Skeletal muscle satellite cell (primary cell): ENCODE measurements at regions not wholly inside any gene's neighbourhood (a gene's known extent, or its start where the extent isn't known, plus 50 kb on each side); places are given as distances from the start of the nearest gene placed in this dataset.

Experiments used
- H3K27me3 ChIP-seq: 2 replicates; pipeline ENCODE4 v1.7.0; 2013; ENCODE audit warnings: low read length; ENCODE audit not compliant: control insufficient read depth, insufficient read depth
- H3K36me3 ChIP-seq: 2 replicates; pipeline ENCODE4 v1.7.0; 2013; ENCODE audit warnings: mild to moderate bottlenecking, control low read depth, low read length; ENCODE audit not compliant: insufficient read depth
- H3K4me1 ChIP-seq: 2 replicates; pipeline ENCODE4 v1.7.0; 2013; ENCODE audit warnings: low read length; ENCODE audit not compliant: control insufficient read depth, insufficient read depth
- H3K4me2 ChIP-seq: 2 replicates; pipeline ENCODE4 v1.7.0; 2013; ENCODE audit warnings: mild to moderate bottlenecking, low read length
- H3K4me3 ChIP-seq: 2 replicates; pipeline ENCODE4 v1.7.0; 2013; ENCODE audit warnings: low read length
- H3K9ac ChIP-seq: 2 replicates; pipeline ENCODE4 v1.7.0; 2013; ENCODE audit warnings: mild to moderate bottlenecking, low read depth, low read length, moderate library complexity
- H3K9me3 ChIP-seq: replicated peaks from 2 replicates; pipeline ENCODE4 v1.7.0; 2013; ENCODE audit warnings: mild to moderate bottlenecking, control low read depth, low read length

DNA sequence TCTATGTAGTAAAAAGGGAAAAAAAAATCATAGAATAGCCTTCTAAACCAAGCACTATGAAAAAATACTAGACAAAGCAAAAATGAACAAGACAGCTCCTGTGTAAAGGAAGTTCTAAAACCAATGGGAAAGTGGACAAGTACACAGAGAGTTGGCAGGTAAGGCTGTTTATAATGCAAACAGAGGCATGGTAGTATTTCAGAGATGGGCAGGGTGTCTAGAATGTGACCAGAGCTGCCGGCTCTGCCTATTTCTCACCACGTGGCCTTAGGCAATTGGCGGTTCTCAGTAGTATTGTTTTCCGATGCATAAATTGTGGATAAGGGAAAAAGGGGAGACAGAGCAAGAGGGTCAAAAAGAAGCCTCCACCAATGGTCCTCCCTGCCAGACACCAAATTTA, 173.6 kb downstream of the ANKRD30B start:
- Histone ChIP-seq H3K4me2 (no peak overlapping the region), H3K4me1 (peaks cover 9% of the 10 kb centered on the region), H3K9ac (no peak overlapping the region), H3K27me3 (no peaks in the 10 kb centered on the region), H3K36me3 (no peaks in the 10 kb centered on the region), H3K4me3 (no peak overlapping the region), H3K9me3 (no peaks in the 10 kb centered on the region)

DNA sequence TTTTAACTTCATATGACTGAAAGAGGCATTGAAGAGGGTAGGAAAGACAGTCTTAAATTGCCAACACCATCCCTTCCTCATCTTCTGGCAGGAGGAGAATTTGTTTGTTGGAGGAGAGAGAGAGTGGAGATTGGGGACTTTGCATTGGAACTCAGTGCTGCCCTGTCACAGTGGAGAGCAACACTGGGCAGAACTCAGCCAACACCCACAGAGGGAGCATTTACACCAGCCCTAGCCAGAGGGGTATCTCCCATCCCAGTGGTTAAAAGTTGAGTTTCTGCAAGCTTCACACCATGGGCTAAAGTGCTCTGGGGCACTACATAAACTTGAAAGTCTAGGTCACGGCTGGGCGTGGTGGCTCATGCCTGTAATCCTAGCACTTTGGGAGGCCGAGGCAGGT, 174.1 kb downstream of the ANKRD30B start:
- Histone ChIP-seq H3K4me3 (no peak overlapping the region), H3K4me1 (peaks cover 9% of the 10 kb centered on the region), H3K9ac (no peak overlapping the region), H3K27me3 (no peaks in the 10 kb centered on the region), H3K36me3 (no peaks in the 10 kb centered on the region), H3K4me2 (no peak overlapping the region), H3K9me3 (no peaks in the 10 kb centered on the region)

DNA sequence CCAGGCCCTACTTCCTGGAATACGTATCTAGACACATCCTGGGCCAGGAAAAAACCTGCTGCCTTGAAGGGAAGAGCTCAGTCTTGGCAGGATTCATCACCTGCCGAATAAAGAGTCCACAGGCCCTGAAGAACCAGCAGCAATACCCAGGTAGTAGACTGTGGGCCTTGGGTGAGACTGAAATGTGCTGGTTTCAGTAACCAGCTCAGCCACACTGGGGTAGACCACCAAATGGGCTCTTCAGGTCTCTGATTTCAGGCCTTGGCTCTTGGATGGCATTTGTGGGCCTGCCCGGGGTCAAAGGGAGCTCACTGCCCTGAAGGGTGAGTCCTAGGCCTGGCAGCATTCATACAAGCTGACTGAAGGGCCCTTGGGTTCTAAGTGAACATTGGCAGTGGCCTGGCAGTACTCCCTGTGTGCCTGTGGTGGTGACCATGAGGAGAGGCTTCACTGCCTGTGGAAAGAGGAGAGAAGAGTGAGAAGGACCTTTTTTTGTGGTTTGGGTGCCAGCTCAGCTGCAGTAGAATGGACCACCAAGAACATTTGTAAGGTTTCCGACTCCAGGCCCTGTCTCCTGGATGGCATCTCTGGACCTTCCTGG, 175.1 kb downstream of the ANKRD30B start:
- Histone ChIP-seq H3K9me3 (no peaks in the 10 kb centered on the region), H3K4me2 (no peak overlapping the region), H3K27me3 (no peaks in the 10 kb centered on the region), H3K36me3 (no peaks in the 10 kb centered on the region), H3K9ac (no peak overlapping the region), H3K4me3 (no peak overlapping the region), H3K4me1 (peaks cover 9% of the 10 kb centered on the region)

DNA sequence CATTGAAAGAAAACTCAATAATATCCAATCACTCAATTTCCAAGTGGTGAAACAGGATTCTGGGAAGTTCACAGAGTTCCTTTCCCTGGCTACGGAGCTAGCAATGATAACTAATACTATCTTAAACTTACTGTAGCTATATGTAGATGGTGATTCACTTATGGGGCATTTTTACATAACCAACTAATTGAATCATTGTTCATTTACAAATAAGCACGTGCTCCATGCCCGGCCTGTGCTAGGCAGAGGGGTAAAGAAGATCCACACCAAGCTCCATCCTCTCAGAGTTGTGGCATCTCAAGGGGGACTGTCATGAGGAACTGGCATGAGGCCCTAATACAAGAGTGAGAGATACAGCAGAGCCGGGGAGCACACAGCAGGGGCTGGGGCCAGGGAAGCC, 176.3 kb downstream of the ANKRD30B start:
- no peak overlapping the region for H3K4me2 ChIP-seq
- H3K4me3 ChIP-seq, result no peak overlapping the region
- no peaks in the 10 kb centered on the region for H3K9me3 ChIP-seq
- H3K27me3 ChIP-seq, result no peaks in the 10 kb centered on the region
- H3K36me3 ChIP-seq, result no peaks in the 10 kb centered on the region
- H3K4me1 ChIP-seq, result peaks cover 9% of the 10 kb centered on the region
- no peak overlapping the region for H3K9ac ChIP-seq

DNA sequence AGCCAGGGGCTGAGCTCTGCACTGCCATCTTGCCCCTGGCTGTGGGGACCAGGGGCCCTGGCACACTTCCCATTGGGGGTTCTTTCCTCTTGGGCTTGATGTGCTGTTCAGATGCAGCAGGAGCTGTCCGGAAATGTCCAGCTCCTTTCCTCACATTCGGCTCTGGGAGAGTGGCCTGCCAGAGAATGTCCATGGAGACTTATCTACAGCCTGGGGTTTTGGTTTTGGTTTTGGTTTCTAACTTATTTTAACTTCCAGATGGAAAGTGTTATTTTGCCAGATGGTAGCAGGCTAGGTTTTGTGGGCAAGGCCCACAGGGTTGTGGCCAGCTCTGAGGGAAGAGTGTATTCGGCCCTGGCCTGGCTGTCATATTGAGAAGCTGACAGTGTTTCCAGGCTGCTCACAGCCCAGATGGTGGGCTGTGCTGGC, 177.3 kb downstream of the ANKRD30B start:
- H3K9me3 ChIP-seq, result no peaks in the 10 kb centered on the region
- no peak overlapping the region for H3K9ac ChIP-seq

DNA sequence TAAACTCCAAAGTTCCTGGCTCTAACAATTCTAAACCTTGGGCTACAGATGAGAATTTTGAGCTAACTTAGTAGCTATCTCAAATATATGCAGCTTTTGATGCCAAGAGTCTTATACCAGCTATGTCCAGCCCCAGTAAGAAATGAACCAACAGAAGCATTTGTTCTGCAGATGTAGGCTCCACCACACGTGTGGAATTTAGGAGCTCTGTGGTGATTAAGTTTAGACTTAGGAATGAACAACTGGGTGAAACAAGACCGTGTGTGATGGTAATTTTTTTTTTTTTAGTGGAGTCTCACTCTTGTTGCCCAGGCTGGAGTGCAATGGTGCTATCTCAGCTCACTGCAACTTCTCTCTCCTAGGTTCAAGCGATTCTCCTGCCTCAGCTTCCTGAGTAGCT, 179.7 kb downstream of the ANKRD30B start:
- Histone ChIP-seq H3K9ac (no peak overlapping the region), H3K4me1 (peaks cover 9% of the 10 kb centered on the region), H3K4me2 (no peak overlapping the region), H3K9me3 (no peaks in the 10 kb centered on the region), H3K27me3 (no peaks in the 10 kb centered on the region), H3K36me3 (no peaks in the 10 kb centered on the region), H3K4me3 (no peak overlapping the region)

More for the DNA sequence above, 177.3 kb downstream of the ANKRD30B start:
- H3K27me3 ChIP-seq, result no peaks in the 10 kb centered on the region
- no peak overlapping the region for H3K4me3 ChIP-seq
- H3K36me3 ChIP-seq, result no peaks in the 10 kb centered on the region
- peaks cover 9% of the 10 kb centered on the region for H3K4me1 ChIP-seq
- H3K4me2 ChIP-seq, result no peak overlapping the region

DNA sequence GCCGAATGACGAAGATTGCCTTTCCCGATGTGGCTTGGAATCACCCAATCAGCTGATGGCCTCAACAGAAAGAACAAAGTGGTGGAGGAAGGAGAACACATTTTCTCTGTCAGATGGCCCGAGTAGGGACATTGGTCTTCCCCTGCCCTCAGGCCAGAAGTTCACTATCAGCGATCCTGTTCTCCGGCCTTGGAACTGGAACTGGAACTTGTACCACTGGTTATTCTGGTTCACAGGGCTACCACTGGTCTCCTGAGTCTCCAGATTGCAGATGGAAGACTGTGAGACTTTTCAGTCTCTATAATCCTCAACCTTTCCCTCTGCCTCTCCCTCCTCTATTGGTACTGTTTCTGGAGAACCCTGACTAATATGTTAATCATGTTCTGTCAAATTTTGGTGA, 180.4 kb downstream of the ANKRD30B start:
- no peak overlapping the region for H3K9ac ChIP-seq
- H3K27me3 ChIP-seq, result no peaks in the 10 kb centered on the region
- no peaks in the 10 kb centered on the region for H3K9me3 ChIP-seq

DNA sequence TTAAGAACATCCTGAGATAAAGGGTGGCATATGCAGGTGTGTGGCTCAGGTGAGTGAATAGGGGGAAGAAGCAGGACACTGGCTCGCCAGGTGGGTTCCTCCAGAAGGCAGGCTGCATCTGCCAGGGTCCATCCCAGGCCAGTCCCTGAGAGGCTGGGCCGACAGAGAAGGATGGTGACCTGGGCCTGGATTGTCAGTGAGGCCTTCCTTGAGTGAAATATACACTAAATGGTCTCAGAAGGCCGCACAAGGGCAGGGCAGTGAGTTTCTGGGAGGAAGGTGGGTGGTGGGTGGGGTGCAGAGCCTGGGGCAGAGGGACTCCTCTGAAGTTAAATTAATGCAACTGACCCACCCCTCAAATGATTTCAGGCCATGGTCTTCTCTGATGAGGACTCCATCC, 182.1 kb downstream of the ANKRD30B start:
- Histone ChIP-seq H3K9ac (no peak overlapping the region), H3K27me3 (no peaks in the 10 kb centered on the region), H3K4me1 (no peaks in the 10 kb centered on the region), H3K4me3 (no peak overlapping the region), H3K9me3 (no peaks in the 10 kb centered on the region), H3K36me3 (no peaks in the 10 kb centered on the region), H3K4me2 (no peak overlapping the region)

More for the DNA sequence above, 180.4 kb downstream of the ANKRD30B start:
- Histone ChIP-seq H3K4me3 (no peak overlapping the region), H3K4me2 (no peak overlapping the region), H3K4me1 (peaks cover 9% of the 10 kb centered on the region), H3K36me3 (no peaks in the 10 kb centered on the region)

DNA sequence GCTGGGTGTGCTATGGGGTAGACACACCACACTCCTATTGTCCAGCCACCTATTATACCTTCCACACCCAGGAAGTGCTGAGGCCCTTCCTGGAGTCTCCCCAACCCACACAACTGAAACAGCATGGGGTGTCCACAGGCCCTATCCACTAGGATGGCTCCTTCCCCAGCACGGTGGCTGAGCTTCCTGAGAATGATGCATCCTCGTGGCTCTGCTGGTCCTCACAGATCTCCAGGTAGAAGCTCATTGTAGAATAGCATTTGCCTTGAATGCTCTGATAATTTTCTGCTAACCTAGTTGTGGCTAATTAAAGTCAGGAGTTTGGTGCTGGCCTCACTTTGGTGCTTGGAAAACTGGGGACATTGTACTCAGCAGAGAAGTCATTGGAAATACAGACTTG, 182.6 kb downstream of the ANKRD30B start:
- H3K9ac ChIP-seq, result no peak overlapping the region
- no peaks in the 10 kb centered on the region for H3K9me3 ChIP-seq
- H3K4me2 ChIP-seq, result no peak overlapping the region
- H3K4me1 ChIP-seq, result no peaks in the 10 kb centered on the region
- H3K36me3 ChIP-seq, result no peaks in the 10 kb centered on the region
- no peaks in the 10 kb centered on the region for H3K27me3 ChIP-seq
- H3K4me3 ChIP-seq, result no peak overlapping the region

DNA sequence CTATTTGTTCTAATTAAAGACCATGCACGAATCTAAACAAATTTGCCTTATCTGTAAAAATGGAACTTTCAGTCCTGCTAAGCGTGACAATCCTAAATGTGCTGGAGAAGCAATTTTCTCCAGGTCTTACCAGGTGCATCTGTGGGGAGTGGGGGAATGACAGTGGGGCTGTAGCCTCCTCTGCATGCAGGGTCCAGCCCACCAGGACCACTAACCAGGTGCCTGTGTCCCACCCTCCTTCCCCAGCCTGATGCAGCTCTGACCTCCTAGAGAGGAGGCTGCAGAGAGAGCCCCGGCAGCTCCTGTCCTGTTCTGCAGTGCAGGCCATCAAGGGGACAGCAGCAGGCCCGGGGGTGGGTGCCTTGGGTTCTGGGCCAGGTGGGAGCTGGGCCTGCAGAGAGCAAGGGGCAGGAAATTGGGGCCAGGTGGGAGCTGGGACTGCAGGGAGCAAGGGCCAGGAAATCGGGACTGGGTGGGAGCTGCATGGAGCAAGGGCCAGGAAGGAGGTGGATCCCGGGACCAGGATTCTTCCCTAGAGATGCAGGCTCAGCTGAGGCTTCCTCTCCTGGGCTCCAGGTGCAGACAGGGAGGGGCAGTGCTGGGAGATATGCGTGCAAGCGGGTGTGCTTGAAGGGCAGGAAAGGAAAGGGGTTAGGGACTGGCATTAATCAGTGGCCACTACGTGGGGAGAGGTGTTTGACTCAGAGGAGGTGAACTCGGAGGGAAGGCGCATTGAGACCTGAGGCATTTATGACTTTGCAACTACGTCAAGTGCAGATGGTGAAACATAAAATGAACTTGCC, 185.3 kb downstream of the ANKRD30B start:
- no peaks in the 10 kb centered on the region for H3K4me1 ChIP-seq
- H3K9ac ChIP-seq, result no peak overlapping the region
- no peaks in the 10 kb centered on the region for H3K9me3 ChIP-seq
- H3K4me2 ChIP-seq, result no peak overlapping the region
- H3K4me3 ChIP-seq, result no peak overlapping the region
- H3K27me3 ChIP-seq, result no peaks in the 10 kb centered on the region
- no peaks in the 10 kb centered on the region for H3K36me3 ChIP-seq

DNA sequence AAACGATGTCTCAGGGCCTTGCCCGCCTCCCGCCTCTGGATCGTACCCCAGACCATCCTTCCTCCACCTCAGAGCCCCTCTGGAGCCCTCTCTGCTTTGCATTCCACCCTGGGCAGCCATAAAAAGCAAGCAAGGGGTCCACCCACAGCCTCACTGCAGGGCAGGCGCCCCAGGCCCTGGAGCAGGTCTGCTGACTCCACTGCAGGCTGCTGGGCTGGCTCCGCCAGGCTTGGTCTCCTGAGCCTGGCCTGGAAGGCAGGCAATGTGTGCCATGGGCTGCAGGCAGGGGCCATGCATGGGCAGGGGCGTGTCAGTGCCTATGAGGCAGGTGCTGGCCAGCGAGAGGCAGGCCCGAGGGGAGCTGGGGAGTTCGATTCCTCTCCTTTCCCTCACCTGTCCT, 186.0 kb downstream of the ANKRD30B start:
- no peak overlapping the region for H3K9ac ChIP-seq
- no peak overlapping the region for H3K4me2 ChIP-seq
- H3K27me3 ChIP-seq, result no peaks in the 10 kb centered on the region
- H3K4me3 ChIP-seq, result no peak overlapping the region
- H3K9me3 ChIP-seq, result no peaks in the 10 kb centered on the region
- H3K4me1 ChIP-seq, result no peaks in the 10 kb centered on the region
- H3K36me3 ChIP-seq, result no peaks in the 10 kb centered on the region

DNA sequence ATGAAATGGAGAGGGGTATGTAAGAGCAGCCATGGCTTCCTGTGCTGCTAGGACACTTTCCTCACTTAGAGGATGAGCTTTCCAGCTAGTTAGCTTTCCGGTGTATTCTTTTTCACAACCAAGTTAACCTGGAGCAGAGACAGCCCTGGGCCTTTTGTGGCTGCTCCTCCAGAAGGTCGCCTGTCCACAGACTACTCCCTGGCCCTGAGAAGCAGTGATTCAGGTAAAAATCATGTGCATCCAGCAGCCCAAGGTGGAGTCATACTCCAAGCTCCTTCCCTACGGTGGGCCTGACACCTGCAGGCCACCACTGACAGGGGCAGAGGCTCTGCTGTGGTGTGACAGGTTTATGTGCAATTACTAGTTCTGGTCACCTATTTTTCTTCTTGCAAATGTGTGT, 187.2 kb downstream of the ANKRD30B start:
- Histone ChIP-seq H3K4me2 (no peak overlapping the region), H3K4me3 (no peak overlapping the region), H3K9ac (no peak overlapping the region), H3K9me3 (no peaks in the 10 kb centered on the region), H3K27me3 (no peaks in the 10 kb centered on the region), H3K36me3 (no peaks in the 10 kb centered on the region), H3K4me1 (no peaks in the 10 kb centered on the region)
